Mononuclear cell (primary cell): ENCODE measurements at regions not wholly inside any gene's neighbourhood (a gene's known extent, or its start where the extent isn't known, plus 50 kb on each side); places are given as distances from the start of the nearest gene placed in this dataset.

Source experiments
- H3K27me3 ChIP-seq: 2 replicates; pipeline ENCODE4 v1.6.0; 2011; ENCODE audit warnings: low read length, control low read depth; ENCODE audit not compliant: insufficient read depth
- H3K4me1 ChIP-seq: 2 replicates; pipeline ENCODE4 v1.5.1; 2011; ENCODE audit warnings: mild to moderate bottlenecking, low read length, control low read depth; ENCODE audit not compliant: insufficient read depth
- H3K4me3 ChIP-seq: 2 replicates; pipeline ENCODE4 v1.5.1; 2011; ENCODE audit warnings: mild to moderate bottlenecking, low read length, moderate library complexity
- H3K9me3 ChIP-seq: 2 replicates; pipeline ENCODE4 v1.5.1; 2011; ENCODE audit warnings: low read depth, mild to moderate bottlenecking, control low read depth, low read length

- Histone ChIP-seq H3K4me3 (no peak overlapping the region), H3K27me3 (peaks cover 4% of the 10 kb centered on the region), H3K4me1 (no peaks in the 10 kb centered on the region), H3K9me3 (no peaks in the 10 kb centered on the region)
Measured at GRCh38 chr10:78478919-78479318, 445.3 kb downstream of the RPS24 start.

GRCh38 chr10:78479467-78479866 is 445.8 kb downstream of the RPS24 start:
- Histone ChIP-seq H3K4me1 (no peaks in the 10 kb centered on the region), H3K27me3 (peaks cover 4% of the 10 kb centered on the region), H3K4me3 (no peak overlapping the region), H3K9me3 (no peaks in the 10 kb centered on the region)

- no peak overlapping the region for H3K4me3 ChIP-seq
- H3K27me3 ChIP-seq, result peaks cover 4% of the 10 kb centered on the region
- no peaks in the 10 kb centered on the region for H3K9me3 ChIP-seq
- no peaks in the 10 kb centered on the region for H3K4me1 ChIP-seq
Measured at GRCh38 chr10:78481842-78482241, 448.2 kb downstream of the RPS24 start.

- peaks cover 4% of the 10 kb centered on the region for H3K27me3 ChIP-seq
- H3K4me3 ChIP-seq, result no peak overlapping the region
- H3K9me3 ChIP-seq, result no peaks in the 10 kb centered on the region
- no peaks in the 10 kb centered on the region for H3K4me1 ChIP-seq
Measured at GRCh38 chr10:78483641-78484040, 450.0 kb downstream of the RPS24 start.

GRCh38 chr10:78489034-78489433 is 455.4 kb downstream of the RPS24 start:
- no peaks in the 10 kb centered on the region for H3K9me3 ChIP-seq
- no peak overlapping the region for H3K4me3 ChIP-seq
- no peaks in the 10 kb centered on the region for H3K27me3 ChIP-seq
- H3K4me1 ChIP-seq, result no peaks in the 10 kb centered on the region

GRCh38 chr10:78491812-78492211 is 458.1 kb downstream of the RPS24 start:
- no peaks in the 10 kb centered on the region for H3K4me1 ChIP-seq
- no peaks in the 10 kb centered on the region for H3K27me3 ChIP-seq
- no peaks in the 10 kb centered on the region for H3K9me3 ChIP-seq
- H3K4me3 ChIP-seq, result no peak overlapping the region

GRCh38 chr10:78492424-78492823 is 458.8 kb downstream of the RPS24 start:
- Histone ChIP-seq H3K9me3 (no peaks in the 10 kb centered on the region), H3K4me1 (no peaks in the 10 kb centered on the region), H3K27me3 (no peaks in the 10 kb centered on the region), H3K4me3 (no peak overlapping the region)

GRCh38 chr10:78494179-78494578 is 460.5 kb downstream of the RPS24 start:
- H3K9me3 ChIP-seq, result no peaks in the 10 kb centered on the region
- no peaks in the 10 kb centered on the region for H3K27me3 ChIP-seq
- no peaks in the 10 kb centered on the region for H3K4me1 ChIP-seq
- no peak overlapping the region for H3K4me3 ChIP-seq

GRCh38 chr10:78502210-78502936 is 468.7 kb downstream of the RPS24 start:
- Histone ChIP-seq H3K4me3 (no peak overlapping the region), H3K9me3 (no peaks in the 10 kb centered on the region), H3K27me3 (no peaks in the 10 kb centered on the region), H3K4me1 (no peaks in the 10 kb centered on the region)

- Histone ChIP-seq H3K9me3 (no peaks in the 10 kb centered on the region), H3K27me3 (no peaks in the 10 kb centered on the region), H3K4me3 (no peak overlapping the region), H3K4me1 (no peaks in the 10 kb centered on the region)
Measured at GRCh38 chr10:78504181-78504580, 470.5 kb downstream of the RPS24 start.

GRCh38 chr10:78505657-78506056 is 472.0 kb downstream of the RPS24 start:
- Histone ChIP-seq H3K9me3 (no peaks in the 10 kb centered on the region), H3K27me3 (no peaks in the 10 kb centered on the region), H3K4me1 (no peaks in the 10 kb centered on the region), H3K4me3 (no peak overlapping the region)

GRCh38 chr10:78506614-78507013 is 473.0 kb downstream of the RPS24 start:
- no peak overlapping the region for H3K4me3 ChIP-seq
- H3K4me1 ChIP-seq, result no peaks in the 10 kb centered on the region
- no peaks in the 10 kb centered on the region for H3K27me3 ChIP-seq
- no peaks in the 10 kb centered on the region for H3K9me3 ChIP-seq

GRCh38 chr10:78507510-78508160 is 474.0 kb downstream of the RPS24 start:
- Histone ChIP-seq H3K4me3 (no peak overlapping the region), H3K9me3 (no peaks in the 10 kb centered on the region), H3K27me3 (no peaks in the 10 kb centered on the region), H3K4me1 (no peaks in the 10 kb centered on the region)

GRCh38 chr10:78508955-78509748 is 475.5 kb downstream of the RPS24 start:
- H3K4me3 ChIP-seq, result no peak overlapping the region
- H3K9me3 ChIP-seq, result no peaks in the 10 kb centered on the region
- no peaks in the 10 kb centered on the region for H3K4me1 ChIP-seq
- H3K27me3 ChIP-seq, result no peaks in the 10 kb centered on the region

GRCh38 chr10:78510566-78511323 is 477.1 kb downstream of the RPS24 start:
- Histone ChIP-seq H3K9me3 (no peaks in the 10 kb centered on the region), H3K4me3 (no peak overlapping the region), H3K4me1 (no peaks in the 10 kb centered on the region), H3K27me3 (no peaks in the 10 kb centered on the region)
